OCI-LY1 (cell line): ENCODE measurements at regions not wholly inside any gene's neighbourhood (a gene's known extent, or its start where the extent isn't known, plus 50 kb on each side); places are given as distances from the start of the nearest gene placed in this dataset.

ENCODE experiments used
- H2AFZ ChIP-seq: fragments of 200-600 bp; sonication (generic), shearing (Covaris generic); 2 replicates; pipeline ENCODE4 v1.6.0; 2014; ENCODE audit warnings: antibody characterized with exemption, mild to moderate bottlenecking, low read length
- H3F3A ChIP-seq: fragments of 200-600 bp; sonication (generic), shearing (Covaris generic); 2 replicates; pipeline ENCODE4 v1.6.0; 2014; ENCODE audit warnings: mild to moderate bottlenecking, antibody characterized with exemption, low read length, moderate library complexity; ENCODE audit not compliant: insufficient read depth
- H3K27ac ChIP-seq: fragments of 200-600 bp; sonication (generic); 2 replicates; pipeline ENCODE4 v1.5.1; 2014; ENCODE audit warnings: low read length, mixed run types, mild to moderate bottlenecking, low read depth; ENCODE audit not compliant: poor library complexity, severe bottlenecking
- H3K27me3 ChIP-seq: fragments of 200-600 bp; sonication (generic); 2 replicates; pipeline ENCODE4 v1.6.0; 2014; ENCODE audit warnings: antibody characterized with exemption, mild to moderate bottlenecking, low read length, moderate library complexity; ENCODE audit not compliant: insufficient read depth
- H3K36me3 ChIP-seq: fragments of 200-600 bp; sonication (generic); 2 replicates; pipeline ENCODE4 v1.6.1; 2014; ENCODE audit warnings: mild to moderate bottlenecking, antibody characterized with exemption, low read length, moderate library complexity, mixed read lengths; ENCODE audit not compliant: insufficient read depth
- H3K4me1 ChIP-seq: fragments of 200-600 bp; sonication (generic); 2 replicates; pipeline ENCODE4 v1.5.1; 2014; ENCODE audit warnings: mild to moderate bottlenecking, low read length, moderate library complexity; ENCODE audit not compliant: insufficient read depth, severe bottlenecking
- H3K4me2 ChIP-seq: fragments of 200-600 bp; sonication (generic), shearing (Covaris generic); 2 replicates; pipeline ENCODE4 v1.6.1; 2014; ENCODE audit warnings: low read length
- H3K4me3 ChIP-seq: fragments of 200-600 bp; sonication (generic); 2 replicates; pipeline ENCODE4 v1.5.1; 2014; ENCODE audit warnings: low read length, low read depth, mild to moderate bottlenecking, mixed read lengths; ENCODE audit not compliant: poor library complexity, severe bottlenecking
- H3K79me2 ChIP-seq: fragments of 200-600 bp; shearing (Covaris generic); 2 replicates; pipeline ENCODE4 v1.6.1; 2016; ENCODE audit warnings: mixed run types, low read length, mixed read lengths; ENCODE audit not compliant: insufficient read depth
- H3K9ac ChIP-seq: fragments of 200-600 bp; sonication (generic), shearing (Covaris generic); 2 replicates; pipeline ENCODE4 v1.6.1; 2014; ENCODE audit warnings: mild to moderate bottlenecking, low read length, mixed read lengths
- H3K9me2 ChIP-seq: fragments of 200-600 bp; sonication (generic), shearing (Covaris generic); 2 replicates; pipeline ENCODE4 v1.6.1; 2014; ENCODE audit warnings: low read depth, mild to moderate bottlenecking, low read length, mixed read lengths
- H3K9me3 ChIP-seq: fragments of 200-600 bp; shearing (Covaris generic); 2 replicates; pipeline ENCODE4 v1.6.1; 2014; ENCODE audit warnings: low read length, mixed read lengths
- H4K20me1 ChIP-seq: fragments of 200-600 bp; sonication (generic), shearing (Covaris generic); 2 replicates; pipeline ENCODE4 v1.6.0; 2016; ENCODE audit warnings: mild to moderate bottlenecking, low read length; ENCODE audit not compliant: insufficient read depth
- CTCF ChIP-seq: fragments of 200-600 bp; sonication (generic), shearing (Covaris generic); IDR thresholded peaks from 2 replicates; pipeline ENCODE4 v1.5.1; 2017; ENCODE audit warnings: mild to moderate bottlenecking, antibody characterized with exemption, low read length, moderate library complexity, mixed read lengths
- EZH2 ChIP-seq: fragments of 200-600 bp; sonication (generic), shearing (Covaris generic); IDR thresholded peaks from 2 replicates; pipeline ENCODE4 v1.8.0; 2017; ENCODE audit warnings: borderline replicate concordance, mixed run types, mild to moderate bottlenecking, antibody characterized with exemption, low read length, moderate library complexity, mixed read lengths

GRCh38 chrX:40184968-40185367 is 87.2 kb upstream of the BCOR start:
- Histone ChIP-seq H3K36me3 (no peaks in the 10 kb centered on the region), H2AFZ (no peak overlapping the region), H3K79me2 (no peaks in the 10 kb centered on the region), H3K9ac (no peak overlapping the region), H3K4me3 (no peak overlapping the region), H3K9me2 (no peaks in the 10 kb centered on the region), H4K20me1 (no peaks in the 10 kb centered on the region), H3K4me2 (no peak overlapping the region), H3K27ac (no peak overlapping the region), H3K9me3 (no peaks in the 10 kb centered on the region), H3K4me1 (no peaks in the 10 kb centered on the region), H3F3A (no peaks in the 10 kb centered on the region), H3K27me3 (no peaks in the 10 kb centered on the region)
- TF ChIP-seq CTCF, result no peak
- TF ChIP-seq EZH2, result no peak

GRCh38 chrX:40182615-40183014 is 84.9 kb upstream of the BCOR start:
- no peaks in the 10 kb centered on the region for H3K9me2 ChIP-seq
- H3F3A ChIP-seq, result no peaks in the 10 kb centered on the region
- H2AFZ ChIP-seq, result no peak overlapping the region
- H3K4me3 ChIP-seq, result no peak overlapping the region
- no peaks in the 10 kb centered on the region for H3K36me3 ChIP-seq
- TF ChIP-seq CTCF (no peak), EZH2 (no peak)
- no peaks in the 10 kb centered on the region for H3K79me2 ChIP-seq
- peaks cover 6% of the 10 kb centered on the region for H3K4me1 ChIP-seq
- H4K20me1 ChIP-seq, result no peaks in the 10 kb centered on the region
- H3K27me3 ChIP-seq, result no peaks in the 10 kb centered on the region
- no peak overlapping the region for H3K27ac ChIP-seq
- H3K9ac ChIP-seq, result no peak overlapping the region
- H3K9me3 ChIP-seq, result no peaks in the 10 kb centered on the region
- no peak overlapping the region for H3K4me2 ChIP-seq

GRCh38 chrX:40182095-40182494 is 84.3 kb upstream of the BCOR start:
- no peaks in the 10 kb centered on the region for H3K36me3 ChIP-seq
- no peaks in the 10 kb centered on the region for H3K9me3 ChIP-seq

More at GRCh38 chrX:40182095-40182494, 84.3 kb upstream of the BCOR start:
- Histone ChIP-seq H3K4me1 (peaks cover 11% of the 10 kb centered on the region), H3K27ac (no peak overlapping the region), H2AFZ (no peak overlapping the region), H3K4me2 (no peak overlapping the region), H3K4me3 (no peak overlapping the region), H4K20me1 (no peaks in the 10 kb centered on the region), H3K9me2 (no peaks in the 10 kb centered on the region), H3K9ac (no peak overlapping the region), H3F3A (no peaks in the 10 kb centered on the region), H3K79me2 (no peaks in the 10 kb centered on the region), H3K27me3 (no peaks in the 10 kb centered on the region)
- TF ChIP-seq EZH2 (no peak), CTCF (no peak)
